Adrenal gland (tissue), 5 donors: ENCODE measurements at regions not wholly inside any gene's neighbourhood (a gene's known extent, or its start where the extent isn't known, plus 50 kb on each side); places are given as distances from the start of the nearest gene placed in this dataset.
"Not testable (repeated sequence)": the region's sequence is repeated elsewhere in the genome, so short reads cannot be mapped to it uniquely, and the experiment has no call there.

Source experiments
- POLR2A ChIP-seq, 2 donors: fragments of 450-650 bp; IDR thresholded peaks; one replicate each; pipeline ENCODE4 v1.6.1; 2017; ENCODE audit warnings: antibody characterized with exemption in 2 of 2, mild to moderate bottlenecking in 2 of 2, moderate library complexity in 1 of 2
- TF ChIP-seq, protein P1 (sequence below), 6 experiments: fragments of 450-650 bp in 4 of 6; fragments of 200-600 bp in 2 of 6; sonication (generic) in 1 of 6; IDR thresholded peaks; 1 replicate in 5 of 6; 2 replicates in 1 of 6; pipeline versions ENCODE4 v1.5.1 to v1.8.0; 2016 to 2021; ENCODE audit warnings: antibody characterized with exemption in 6 of 6, mild to moderate bottlenecking in 2 of 6, moderate library complexity in 1 of 6
- donor health status: DM: no; HTN: no; CAD: no.

DNA sequence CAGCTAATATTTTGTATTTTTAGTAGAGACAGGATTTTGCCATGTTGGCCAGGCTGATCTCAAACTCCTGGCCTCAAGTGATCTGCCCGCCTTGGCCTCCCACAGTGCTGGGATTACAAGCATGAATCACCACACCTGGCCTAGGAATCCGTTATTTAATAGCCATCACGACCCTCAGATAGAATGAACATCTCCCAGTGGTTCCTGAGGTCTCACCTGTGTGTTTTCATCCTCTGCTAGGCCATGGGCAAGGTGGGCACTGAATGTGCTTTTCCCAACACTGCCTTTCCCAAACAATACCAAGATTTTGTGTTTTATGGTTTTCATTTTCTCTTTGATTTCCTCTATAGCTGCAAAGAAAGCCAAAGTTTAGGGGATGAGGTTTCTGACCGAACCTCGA, 92.2 kb upstream of the SLC25A48 start:
- not testable (repeated sequence) for TF ChIP-seq POLR2A (IDR thresholded peaks at IDR 0.05)
- TF ChIP-seq, protein P1, sequence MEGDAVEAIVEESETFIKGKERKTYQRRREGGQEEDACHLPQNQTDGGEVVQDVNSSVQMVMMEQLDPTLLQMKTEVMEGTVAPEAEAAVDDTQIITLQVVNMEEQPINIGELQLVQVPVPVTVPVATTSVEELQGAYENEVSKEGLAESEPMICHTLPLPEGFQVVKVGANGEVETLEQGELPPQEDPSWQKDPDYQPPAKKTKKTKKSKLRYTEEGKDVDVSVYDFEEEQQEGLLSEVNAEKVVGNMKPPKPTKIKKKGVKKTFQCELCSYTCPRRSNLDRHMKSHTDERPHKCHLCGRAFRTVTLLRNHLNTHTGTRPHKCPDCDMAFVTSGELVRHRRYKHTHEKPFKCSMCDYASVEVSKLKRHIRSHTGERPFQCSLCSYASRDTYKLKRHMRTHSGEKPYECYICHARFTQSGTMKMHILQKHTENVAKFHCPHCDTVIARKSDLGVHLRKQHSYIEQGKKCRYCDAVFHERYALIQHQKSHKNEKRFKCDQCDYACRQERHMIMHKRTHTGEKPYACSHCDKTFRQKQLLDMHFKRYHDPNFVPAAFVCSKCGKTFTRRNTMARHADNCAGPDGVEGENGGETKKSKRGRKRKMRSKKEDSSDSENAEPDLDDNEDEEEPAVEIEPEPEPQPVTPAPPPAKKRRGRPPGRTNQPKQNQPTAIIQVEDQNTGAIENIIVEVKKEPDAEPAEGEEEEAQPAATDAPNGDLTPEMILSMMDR (IDR thresholded peaks at IDR 0.05) = not testable (repeated sequence)
